Mesenchymal stem cell (in vitro differentiated cells and primary cell): ENCODE measurements at regions not wholly inside any gene's neighbourhood (a gene's known extent, or its start where the extent isn't known, plus 50 kb on each side); places are given as distances from the start of the nearest gene placed in this dataset.
A peak's percentile ranks its signal among the peaks of the same experiment; 100 is the strongest.
"Not testable (repeated sequence)": the region's sequence is repeated elsewhere in the genome, so short reads cannot be mapped to it uniquely, and the experiment has no call there.

Source experiments
- DNase-seq: peaks from one replicate; pipeline ENCODE4 v3.0.0-alpha.2; 2013
- H2AFZ ChIP-seq: one replicate; pipeline ENCODE4 v1.6.1; 2013; ENCODE audit warnings: low read depth, mild to moderate bottlenecking, control low read depth, inconsistent platforms, low read length, moderate library complexity
- H2AK5ac ChIP-seq: 2 replicates; pipeline ENCODE4 v1.6.1; 2013; ENCODE audit warnings: low read length, moderate library complexity, mild to moderate bottlenecking, inconsistent platforms; ENCODE audit not compliant: severe bottlenecking
- H2BK120ac ChIP-seq: one replicate; pipeline ENCODE4 v1.6.1; 2013; ENCODE audit warnings: low read depth, mild to moderate bottlenecking, inconsistent platforms, low read length, moderate library complexity
- H2BK12ac ChIP-seq, 2 experiments: one replicate each; pipeline ENCODE4 v1.6.1; 2013; ENCODE audit warnings: inconsistent platforms in 2 of 2, low read length in 2 of 2, mild to moderate bottlenecking in 2 of 2, moderate library complexity in 2 of 2, control low read depth in 1 of 2
- H2BK15ac ChIP-seq: one replicate; pipeline ENCODE4 v1.6.1; 2013; ENCODE audit warnings: mild to moderate bottlenecking, low read depth, inconsistent platforms; ENCODE audit not compliant: poor library complexity, severe bottlenecking
- H2BK5ac ChIP-seq: 2 replicates; pipeline ENCODE4 v1.6.1; 2013; ENCODE audit warnings: low read depth, mild to moderate bottlenecking, low read length, control low read depth, inconsistent platforms; ENCODE audit not compliant: poor library complexity, severe bottlenecking
- H3K14ac ChIP-seq, 2 experiments: one replicate each; pipeline ENCODE4 v1.6.1; 2013; ENCODE audit warnings: inconsistent platforms in 2 of 2, low read length in 2 of 2, control low read depth in 1 of 2, mild to moderate bottlenecking in 1 of 2, moderate library complexity in 1 of 2
- H3K18ac ChIP-seq, 2 experiments: one replicate each; pipeline ENCODE4 v1.6.1; 2013; ENCODE audit warnings: inconsistent platforms in 2 of 2, low read length in 2 of 2, control low read depth in 1 of 2, low read depth in 1 of 2, mild to moderate bottlenecking in 1 of 2
- H3K23ac ChIP-seq, 2 experiments: one replicate each; pipeline ENCODE4 v1.6.1; 2013; ENCODE audit warnings: inconsistent platforms in 2 of 2, low read length in 2 of 2, mild to moderate bottlenecking in 2 of 2, moderate library complexity in 2 of 2, control low read depth in 1 of 2
- H3K27ac ChIP-seq: 2 replicates; pipeline ENCODE4 v1.5.1; 2013; ENCODE audit warnings: mild to moderate bottlenecking, moderate library complexity, low read length, control low read depth, inconsistent platforms; ENCODE audit not compliant: poor library complexity, severe bottlenecking
- H3K27me3 ChIP-seq, 2 experiments: 2 replicates each; pipeline versions ENCODE4 v1.6.1 to v1.7.0; 2013; ENCODE audit warnings: low read length in 2 of 2, mild to moderate bottlenecking in 2 of 2, moderate library complexity in 2 of 2, control low read depth in 1 of 2, inconsistent platforms in 1 of 2; ENCODE audit not compliant: control insufficient read depth in 1 of 2, insufficient read depth in 1 of 2
- H3K36me3 ChIP-seq, 2 experiments: 2 replicates each; pipeline versions ENCODE4 v1.6.1 to v1.7.0; 2013; ENCODE audit warnings: low read length in 2 of 2, control low read depth in 1 of 2, inconsistent platforms in 1 of 2, low read depth in 1 of 2, mild to moderate bottlenecking in 1 of 2; ENCODE audit not compliant: insufficient read depth in 2 of 2, control insufficient read depth in 1 of 2
- H3K4ac ChIP-seq, 2 experiments: one replicate each; pipeline ENCODE4 v1.6.1; 2013; ENCODE audit warnings: inconsistent platforms in 2 of 2, low read length in 2 of 2, mild to moderate bottlenecking in 2 of 2, moderate library complexity in 2 of 2, control low read depth in 1 of 2, low read depth in 1 of 2
- H3K4me1 ChIP-seq: 2 replicates; pipeline ENCODE4 v1.6.1; 2013; ENCODE audit warnings: low read depth, low read length, control low read depth; ENCODE audit not compliant: control insufficient read depth, insufficient read depth
- H3K4me2 ChIP-seq: 2 replicates; pipeline ENCODE4 v1.6.1; 2013; ENCODE audit warnings: low read length, mild to moderate bottlenecking, inconsistent platforms; ENCODE audit not compliant: poor library complexity, severe bottlenecking
- H3K4me3 ChIP-seq, 2 experiments: 2 replicates each; pipeline versions ENCODE4 v1.5.1 to v1.7.0; 2013; ENCODE audit warnings: low read length in 2 of 2, mild to moderate bottlenecking in 2 of 2, control low read depth in 1 of 2, low read depth in 1 of 2; ENCODE audit not compliant: insufficient read depth in 1 of 2
- H3K79me1 ChIP-seq: replicated peaks from 2 replicates; pipeline ENCODE4 v1.6.1; 2013; ENCODE audit warnings: mild to moderate bottlenecking, control low read depth, low read length, inconsistent platforms; ENCODE audit not compliant: poor library complexity, severe bottlenecking
- H3K9ac ChIP-seq: 2 replicates; pipeline ENCODE4 v1.7.0; 2013; ENCODE audit warnings: mild to moderate bottlenecking, low read length, moderate library complexity
- H3K9me3 ChIP-seq: 2 replicates; pipeline ENCODE4 v1.7.0; 2013; ENCODE audit warnings: mild to moderate bottlenecking, low read length; ENCODE audit not compliant: control insufficient read depth
- H4K8ac ChIP-seq: one replicate; pipeline ENCODE4 v1.6.1; 2013; ENCODE audit warnings: inconsistent platforms, mild to moderate bottlenecking, low read length, moderate library complexity
- H4K91ac ChIP-seq: one replicate; pipeline ENCODE4 v1.6.1; 2013; ENCODE audit warnings: mild to moderate bottlenecking, low read length, inconsistent platforms
- WGBS: methylation state at CpG from one replicate; pipeline ENCODE4 v1.1.7; 2013; ENCODE audit warnings: mixed read lengths; 5-methylcytosine and 5-hydroxymethylcytosine counted together

DNA sequence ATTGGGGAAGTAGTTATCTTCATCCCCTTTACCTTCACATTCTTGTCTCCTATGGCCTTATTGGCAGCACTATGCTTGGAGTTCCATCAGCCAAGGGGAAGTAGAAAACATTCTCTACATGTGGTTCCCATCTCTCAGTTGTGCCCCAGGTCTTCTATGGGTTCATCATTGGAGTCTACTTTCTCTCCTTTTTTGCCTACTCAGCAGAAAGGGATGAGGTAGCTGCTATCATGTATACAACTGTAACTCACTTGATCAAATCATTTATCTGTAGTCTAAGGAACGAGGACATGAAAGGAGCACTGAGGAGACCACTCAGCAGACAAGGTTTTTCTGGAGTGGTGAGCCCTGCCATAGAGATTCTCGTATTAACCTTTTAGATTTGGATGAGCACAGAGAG, 119.0 kb upstream of the OR13H1 start:
- WGBS: 52% methylated on average over 2 of the region's 2 CpGs
- Histone ChIP-seq H3K4ac (no peak overlapping the region), H2AFZ (no peak overlapping the region), H3K79me1 (peaks cover 4% of the 10 kb centered on the region), H3K27ac (no peak overlapping the region), H3K36me3 (no peaks in the 10 kb centered on the region), H3K9ac (no peak overlapping the region), H4K8ac (no peak overlapping the region), H4K91ac (no peak overlapping the region), H3K18ac (no peak overlapping the region), H3K4me2 (no peak overlapping the region), H3K23ac (no peak overlapping the region), H3K4me3 (no peak overlapping the region), H3K4me1 (no peaks in the 10 kb centered on the region), H3K9me3 (no peaks in the 10 kb centered on the region), H2BK12ac (no peak overlapping the region), H3K27me3 (peaks cover 0 to 16% of the 10 kb centered on the region in 2 experiments), H3K14ac (no peak overlapping the region), H2AK5ac (no peak overlapping the region), H2BK15ac (no peak overlapping the region), H2BK120ac (no peak overlapping the region), H2BK5ac (no peak overlapping the region)
- DNase-seq: no peak

DNA sequence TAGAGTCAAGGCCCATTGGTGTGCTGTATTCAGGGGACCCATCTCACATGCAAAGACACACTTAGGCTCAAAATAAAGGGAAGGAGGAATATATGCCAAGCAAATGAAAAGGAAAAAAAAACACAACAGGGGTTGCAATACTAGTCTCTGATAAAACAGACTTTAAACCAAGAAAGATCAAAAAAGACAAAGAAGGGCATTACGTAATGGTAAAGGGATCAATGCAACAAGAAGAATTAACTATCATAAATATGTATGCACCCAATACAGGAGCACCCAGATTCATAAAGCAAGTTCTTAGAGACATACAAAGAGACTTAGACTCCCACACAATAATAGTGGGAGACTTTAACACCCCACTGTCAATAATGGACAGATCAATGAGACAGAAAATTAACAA, 113.4 kb upstream of the OR13H1 start:
- H3K4me1 ChIP-seq, H3K4ac ChIP-seq, H2BK12ac ChIP-seq, H4K91ac ChIP-seq, H3K27me3 ChIP-seq, H4K8ac ChIP-seq, H3K27ac ChIP-seq, H3K18ac ChIP-seq, H3K14ac ChIP-seq, DNase-seq, H3K4me3 ChIP-seq, H2BK15ac ChIP-seq, H3K9me3 ChIP-seq, H2BK120ac ChIP-seq, H2AK5ac ChIP-seq, H3K79me1 ChIP-seq, H3K4me2 ChIP-seq, H3K36me3 ChIP-seq, H2BK5ac ChIP-seq, H2AFZ ChIP-seq, H3K9ac ChIP-seq, H3K23ac ChIP-seq: not testable (repeated sequence)
- no CpG with 5 or more reads among the region's 1 CpG for WGBS

DNA sequence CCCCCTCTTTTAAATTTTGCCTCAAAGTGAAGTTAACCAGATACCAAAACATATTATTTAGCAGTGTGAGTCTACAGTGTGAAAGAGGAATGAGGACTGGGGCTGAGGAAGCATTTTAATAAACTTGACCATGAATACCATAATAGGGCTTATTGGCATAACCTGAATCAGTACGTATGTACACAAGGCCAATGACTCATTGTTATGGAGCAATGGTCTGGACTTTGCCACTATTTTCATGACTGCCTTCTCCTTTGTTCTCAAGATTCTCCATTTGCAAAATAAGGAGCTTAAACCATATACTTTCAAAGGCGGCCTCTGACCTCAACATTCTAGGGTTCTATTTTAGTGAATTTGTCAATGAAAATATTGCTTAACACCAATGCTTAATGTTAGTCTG, 102.8 kb upstream of the OR13H1 start:
- H3K27me3 ChIP-seq: no peaks in the 10 kb centered on the region
- no peaks in the 10 kb centered on the region for H3K9me3 ChIP-seq
- H3K79me1 ChIP-seq: peaks cover 4% of the 10 kb centered on the region
- no peak overlapping the region for H4K8ac ChIP-seq
- no peak overlapping the region for H4K91ac ChIP-seq
- H3K9ac ChIP-seq: no peak overlapping the region
- H3K36me3 ChIP-seq: no peaks in the 10 kb centered on the region
- H3K4ac ChIP-seq: no peak overlapping the region
- no peak overlapping the region for H3K27ac ChIP-seq
- no peaks in the 10 kb centered on the region for H3K4me1 ChIP-seq
- no peak overlapping the region for H3K4me3 ChIP-seq
- WGBS: 78% methylated on average over 1 of the region's 2 CpGs
- H3K18ac ChIP-seq: no peak overlapping the region
- H2BK12ac ChIP-seq: no peak overlapping the region
- peak; percentile 26 for DNase-seq
- no peak overlapping the region for H2AK5ac ChIP-seq
- H3K4me2 ChIP-seq: no peak overlapping the region
- no peak overlapping the region for H2BK120ac ChIP-seq
- H2BK5ac ChIP-seq: no peak overlapping the region
- H3K23ac ChIP-seq: no peak overlapping the region
- H3K14ac ChIP-seq: no peak overlapping the region
- no peak overlapping the region for H2AFZ ChIP-seq
- no peak overlapping the region for H2BK15ac ChIP-seq

DNA sequence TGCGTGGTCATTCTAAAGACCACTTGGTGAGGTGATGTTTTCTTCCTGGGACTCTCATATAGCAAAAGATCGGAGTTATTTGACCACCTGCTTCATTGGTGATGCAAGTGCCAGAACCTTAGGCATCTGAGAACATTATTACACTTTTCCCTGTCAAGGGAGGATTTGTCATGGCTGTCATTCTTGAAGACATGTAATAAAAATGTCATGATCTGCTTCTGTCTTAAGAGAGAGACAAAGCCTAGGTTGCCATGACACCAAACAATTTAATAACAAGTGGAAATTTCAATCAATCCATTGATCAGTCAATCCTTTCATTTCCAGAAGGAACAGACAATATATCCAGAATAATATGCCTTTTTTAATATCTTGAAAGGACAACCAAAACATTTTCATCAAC, 97.9 kb upstream of the OR13H1 start:
- peaks cover 1% of the 10 kb centered on the region for H3K79me1 ChIP-seq
- H3K14ac ChIP-seq: no peak overlapping the region
- no peak overlapping the region for H3K18ac ChIP-seq
- no peak overlapping the region for H2BK5ac ChIP-seq
- H3K4me3 ChIP-seq: no peak overlapping the region
- H3K36me3 ChIP-seq: no peaks in the 10 kb centered on the region
- H4K91ac ChIP-seq: no peak overlapping the region
- H3K9ac ChIP-seq: no peak overlapping the region
- no peak overlapping the region for H2BK15ac ChIP-seq
- H3K23ac ChIP-seq: no peak overlapping the region
- H3K4me2 ChIP-seq: no peak overlapping the region
- WGBS: 86% methylated on average over 2 of the region's 2 CpGs
- no peak overlapping the region for H2BK120ac ChIP-seq
- H4K8ac ChIP-seq: no peak overlapping the region
- H3K4me1 ChIP-seq: no peaks in the 10 kb centered on the region
- no peak overlapping the region for H2BK12ac ChIP-seq
- no peak for DNase-seq
- no peak overlapping the region for H3K4ac ChIP-seq
- H3K9me3 ChIP-seq: no peaks in the 10 kb centered on the region
- no peak overlapping the region for H3K27ac ChIP-seq
- no peak overlapping the region for H2AFZ ChIP-seq
- no peak overlapping the region for H2AK5ac ChIP-seq
- H3K27me3 ChIP-seq: no peaks in the 10 kb centered on the region
